HUES6 (cell line): ENCODE measurements at regions not wholly inside any gene's neighbourhood (a gene's known extent, or its start where the extent isn't known, plus 50 kb on each side); places are given as distances from the start of the nearest gene placed in this dataset.

ENCODE experiments used
- H3K27ac ChIP-seq: 2 replicates; pipeline ENCODE4 v1.7.0; 2013; ENCODE audit warnings: low read depth, mild to moderate bottlenecking, low read length, inconsistent platforms
- H3K27me3 ChIP-seq: 2 replicates; pipeline ENCODE4 v1.6.1; 2013; ENCODE audit warnings: low read length; ENCODE audit not compliant: control insufficient read depth, insufficient read depth
- H3K36me3 ChIP-seq: 2 replicates; pipeline ENCODE4 v1.6.1; 2013; ENCODE audit warnings: low read length; ENCODE audit not compliant: control insufficient read depth, insufficient read depth
- H3K4me1 ChIP-seq: 2 replicates; pipeline ENCODE4 v1.6.1; 2013; ENCODE audit warnings: low read length; ENCODE audit not compliant: control insufficient read depth, insufficient read depth
- H3K4me3 ChIP-seq: 2 replicates; pipeline ENCODE4 v1.5.1; 2013; ENCODE audit warnings: low read depth, low read length
- H3K9ac ChIP-seq: one replicate; pipeline ENCODE4 v1.6.1; 2013; ENCODE audit warnings: mild to moderate bottlenecking, low read length
- H3K9me3 ChIP-seq: 2 replicates; pipeline ENCODE4 v1.6.1; 2013; ENCODE audit warnings: low read depth, low read length; ENCODE audit not compliant: control insufficient read depth, insufficient read depth

GRCh38 chr19:30144802-30145201 lies 202.8 kb downstream of the URI1 start:
- Histone ChIP-seq H3K9ac (no peak overlapping the region), H3K9me3 (no peaks in the 10 kb centered on the region), H3K36me3 (no peaks in the 10 kb centered on the region), H3K27ac (no peak overlapping the region), H3K4me3 (no peak overlapping the region), H3K27me3 (no peaks in the 10 kb centered on the region), H3K4me1 (no peaks in the 10 kb centered on the region)

DNA sequence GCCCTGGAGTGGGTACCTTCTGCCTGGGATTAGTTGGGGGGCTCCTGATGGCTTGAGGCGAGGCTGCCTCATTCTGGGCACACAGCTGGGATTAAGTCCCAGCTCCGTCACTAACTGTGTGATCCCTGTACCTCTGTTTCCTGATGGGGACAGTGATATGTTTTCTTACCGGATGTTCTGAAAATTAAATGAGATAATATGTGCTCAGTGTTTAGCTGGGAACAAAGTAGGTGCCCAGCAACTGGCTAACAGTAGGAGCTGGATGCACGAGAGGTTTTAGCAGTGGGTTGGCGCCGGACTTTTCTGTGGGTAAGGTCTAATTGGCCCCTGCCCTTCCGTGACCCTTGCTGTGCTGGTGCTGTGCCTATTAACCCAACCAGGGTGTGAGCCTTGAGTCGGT lies 203.4 kb downstream of the URI1 start:
- no peaks in the 10 kb centered on the region for H3K4me1 ChIP-seq
- H3K9ac ChIP-seq, result no peak overlapping the region
- H3K27me3 ChIP-seq, result no peaks in the 10 kb centered on the region
- no peaks in the 10 kb centered on the region for H3K9me3 ChIP-seq
- no peak overlapping the region for H3K27ac ChIP-seq
- no peaks in the 10 kb centered on the region for H3K36me3 ChIP-seq
- H3K4me3 ChIP-seq, result no peak overlapping the region

- no peaks in the 10 kb centered on the region for H3K27me3 ChIP-seq
- no peak overlapping the region for H3K9ac ChIP-seq
- H3K9me3 ChIP-seq, result no peaks in the 10 kb centered on the region
- no peaks in the 10 kb centered on the region for H3K4me1 ChIP-seq
- H3K36me3 ChIP-seq, result no peaks in the 10 kb centered on the region
- H3K27ac ChIP-seq, result no peak overlapping the region
- no peak overlapping the region for H3K4me3 ChIP-seq
Measured at GRCh38 chr19:30146346-30146745, 204.3 kb downstream of the URI1 start.

GRCh38 chr19:30148039-30148790 lies 206.2 kb downstream of the URI1 start:
- Histone ChIP-seq H3K36me3 (no peaks in the 10 kb centered on the region), H3K4me3 (no peak overlapping the region), H3K9me3 (no peaks in the 10 kb centered on the region), H3K27me3 (no peaks in the 10 kb centered on the region), H3K9ac (no peak overlapping the region), H3K27ac (no peak overlapping the region), H3K4me1 (no peaks in the 10 kb centered on the region)

- Histone ChIP-seq H3K9ac (no peak overlapping the region), H3K4me3 (no peak overlapping the region), H3K9me3 (no peaks in the 10 kb centered on the region), H3K36me3 (no peaks in the 10 kb centered on the region), H3K4me1 (no peaks in the 10 kb centered on the region), H3K27me3 (no peaks in the 10 kb centered on the region), H3K27ac (no peak overlapping the region)
Measured at GRCh38 chr19:30148803-30149202, 206.8 kb downstream of the URI1 start.

DNA sequence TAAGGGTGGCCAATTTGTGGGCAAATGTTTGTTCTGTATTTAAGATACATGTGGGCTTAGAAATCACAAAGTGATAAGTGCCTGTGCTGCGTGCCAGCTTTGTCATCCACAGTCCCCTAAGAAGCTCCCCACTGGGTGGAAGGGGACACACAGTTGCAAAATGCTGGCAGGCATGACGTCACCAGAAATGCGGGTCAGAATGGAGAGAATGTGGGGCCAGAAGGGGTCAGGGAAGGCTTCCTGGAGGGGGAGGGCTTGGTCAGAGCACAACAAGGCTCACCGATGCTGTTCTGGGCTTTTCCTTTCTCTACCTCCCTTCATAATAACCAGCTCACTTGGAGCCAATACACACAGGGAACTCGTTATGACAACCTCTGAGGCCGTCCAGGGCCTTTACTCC lies 207.3 kb downstream of the URI1 start:
- H3K4me1 ChIP-seq, result no peaks in the 10 kb centered on the region
- H3K9me3 ChIP-seq, result no peaks in the 10 kb centered on the region
- no peak overlapping the region for H3K4me3 ChIP-seq
- H3K9ac ChIP-seq, result no peak overlapping the region
- H3K27ac ChIP-seq, result no peak overlapping the region
- no peaks in the 10 kb centered on the region for H3K36me3 ChIP-seq
- no peaks in the 10 kb centered on the region for H3K27me3 ChIP-seq

DNA sequence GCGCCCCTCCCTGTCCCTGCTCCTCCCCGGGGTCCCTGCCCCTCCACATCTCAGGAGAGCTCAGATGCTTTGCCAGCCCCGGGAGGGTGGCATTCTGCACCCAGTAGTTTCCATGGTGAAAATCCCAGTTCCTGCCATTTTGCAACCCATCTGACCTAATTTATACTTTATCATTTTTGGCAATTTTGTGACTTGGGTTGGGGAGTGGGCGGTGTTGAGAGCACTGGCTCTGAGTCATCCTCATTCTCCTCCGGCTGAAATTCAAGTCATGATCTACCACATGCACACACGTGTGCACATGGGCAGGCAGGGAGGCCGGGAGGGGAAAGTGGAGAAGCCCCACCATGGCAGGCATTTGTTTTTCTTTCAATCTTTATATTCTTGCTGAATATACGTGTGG lies 208.6 kb downstream of the URI1 start:
- Histone ChIP-seq H3K9me3 (no peaks in the 10 kb centered on the region), H3K36me3 (no peaks in the 10 kb centered on the region), H3K27me3 (no peaks in the 10 kb centered on the region), H3K4me1 (no peaks in the 10 kb centered on the region), H3K9ac (no peak overlapping the region), H3K27ac (no peak overlapping the region), H3K4me3 (no peak overlapping the region)

DNA sequence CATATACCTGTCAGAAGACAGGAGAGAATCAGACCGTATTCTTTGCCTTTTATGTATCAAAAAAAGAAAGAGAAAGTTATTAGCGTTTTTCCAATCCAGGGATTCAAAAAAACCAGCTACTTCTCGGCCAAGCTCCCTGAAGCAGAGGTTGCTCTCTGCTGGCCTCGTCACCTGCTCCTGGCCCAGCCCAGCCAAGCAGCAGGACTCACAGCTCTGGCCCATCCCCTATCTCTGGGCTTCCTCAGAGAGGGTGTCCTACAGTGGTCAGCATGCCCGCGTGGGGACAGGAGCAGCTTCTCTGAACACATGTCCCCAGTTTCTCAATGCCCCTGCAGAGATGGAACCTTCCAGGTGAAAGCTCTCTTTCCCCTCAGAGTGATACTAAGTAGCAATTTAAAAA lies 209.0 kb downstream of the URI1 start:
- no peaks in the 10 kb centered on the region for H3K36me3 ChIP-seq
- no peak overlapping the region for H3K9ac ChIP-seq
- H3K27me3 ChIP-seq, result no peaks in the 10 kb centered on the region
- no peaks in the 10 kb centered on the region for H3K4me1 ChIP-seq
- H3K9me3 ChIP-seq, result no peaks in the 10 kb centered on the region
- H3K27ac ChIP-seq, result no peak overlapping the region
- no peak overlapping the region for H3K4me3 ChIP-seq

GRCh38 chr19:30152510-30153291 lies 210.7 kb downstream of the URI1 start:
- Histone ChIP-seq H3K27me3 (no peaks in the 10 kb centered on the region), H3K9ac (no peak overlapping the region), H3K4me3 (no peak overlapping the region), H3K36me3 (no peaks in the 10 kb centered on the region), H3K27ac (no peak overlapping the region), H3K4me1 (no peaks in the 10 kb centered on the region), H3K9me3 (no peaks in the 10 kb centered on the region)

GRCh38 chr19:30153326-30154210 lies 211.5 kb downstream of the URI1 start:
- H3K36me3 ChIP-seq, result no peaks in the 10 kb centered on the region
- no peaks in the 10 kb centered on the region for H3K27me3 ChIP-seq
- no peaks in the 10 kb centered on the region for H3K9me3 ChIP-seq
- H3K4me1 ChIP-seq, result no peaks in the 10 kb centered on the region
- H3K27ac ChIP-seq, result no peak overlapping the region
- H3K9ac ChIP-seq, result no peak overlapping the region
- H3K4me3 ChIP-seq, result no peak overlapping the region

DNA sequence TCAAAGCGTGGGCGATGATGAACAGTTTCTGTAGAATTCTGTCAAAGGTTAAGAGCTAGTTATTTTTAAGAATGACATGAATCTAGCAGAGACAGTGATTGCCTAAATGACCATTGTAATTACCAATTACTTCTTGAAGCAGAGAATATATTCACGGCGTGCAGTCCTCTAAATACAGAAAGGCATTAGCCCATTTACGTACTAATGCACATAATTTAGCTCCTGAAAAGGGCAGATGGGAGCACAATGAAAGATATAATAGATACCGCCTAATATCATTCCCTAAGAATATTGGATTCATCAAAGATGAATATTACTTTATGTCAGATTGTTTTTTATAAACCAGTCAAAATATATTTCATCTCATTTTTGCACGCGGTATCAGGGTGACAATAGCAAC lies 212.4 kb downstream of the URI1 start:
- H3K4me1 ChIP-seq, result no peaks in the 10 kb centered on the region
- H3K9ac ChIP-seq, result no peak overlapping the region
- H3K27ac ChIP-seq, result no peak overlapping the region
- H3K36me3 ChIP-seq, result no peaks in the 10 kb centered on the region
- H3K27me3 ChIP-seq, result no peaks in the 10 kb centered on the region
- H3K4me3 ChIP-seq, result no peak overlapping the region
- no peaks in the 10 kb centered on the region for H3K9me3 ChIP-seq
